Endothelial cell of umbilical vein (primary cell): ENCODE measurements at regions not wholly inside any gene's neighbourhood (a gene's known extent, or its start where the extent isn't known, plus 50 kb on each side); places are given as distances from the start of the nearest gene placed in this dataset.
"Not testable (repeated sequence)": the region's sequence is repeated elsewhere in the genome, so short reads cannot be mapped to it uniquely, and the experiment has no call there.

ENCODE experiments used
- BruUV-seq: library from RNA; stranded (reverse); fragments of 400-500 nt; replicated peaks from 2 replicates; lab custom pipeline; 2021; lab: Mats Ljungman, UMichigan
- CTCF ChIA-PET: fragments of 300-600, 350-600 bp; sonication (Branson Sonifier 250); formaldehyde crosslinking; loops from one replicate; lab custom pipeline; 2021; ENCODE audit warnings: antibody characterized with exemption, inconsistent platforms; lab: Charles Lee
- POLR2A ChIA-PET: fragments of 300-600, 350-600 bp; sonication (Branson Sonifier 250); formaldehyde crosslinking; loops from one replicate; lab custom pipeline; 2021; ENCODE audit warnings: antibody characterized with exemption, inconsistent platforms; lab: Charles Lee
- DNase-seq: peaks from one replicate; pipeline ENCODE4 v3.0.0-alpha.2; 2011; ENCODE audit warnings: low read depth, low spot score
- FAIRE-seq: peaks from 2 replicates; lab custom pipeline; 2011; peaks lifted over from hg19 to GRCh38; lab: Jason Lieb, UNC
- H2AFZ ChIP-seq: 2 replicates; pipeline ENCODE4 v1.6.0; 2012; ENCODE audit warnings: low read depth, low read length, control low read depth, inconsistent platforms
- H3K27ac ChIP-seq: 2 replicates; pipeline ENCODE4 v1.5.1; 2011; ENCODE audit warnings: low read depth, mild to moderate bottlenecking, control low read depth, low read length, moderate library complexity; ENCODE audit not compliant: insufficient read depth
- H3K27me3 ChIP-seq, 2 experiments: 2 replicates each; pipeline versions ENCODE4 v1.6.0 to v1.6.1; 2011; ENCODE audit warnings: low read length in 2 of 2, mixed read lengths in 1 of 2; ENCODE audit not compliant: control insufficient read depth in 2 of 2, insufficient read depth in 2 of 2
- H3K36me3 ChIP-seq, 2 experiments: 2 replicates in 1 of 2; 3 replicates in 1 of 2; pipeline ENCODE4 v1.5.1; 2011; ENCODE audit warnings: low read length in 2 of 2, mild to moderate bottlenecking in 1 of 2, moderate library complexity in 1 of 2; ENCODE audit not compliant: control insufficient read depth in 2 of 2, insufficient read depth in 2 of 2; ENCODE audit errors: extremely low read depth in 1 of 2
- H3K4me1 ChIP-seq: 3 replicates; pipeline ENCODE4 v1.5.1; 2011; ENCODE audit warnings: mild to moderate bottlenecking, low read length; ENCODE audit not compliant: control insufficient read depth, insufficient read depth; ENCODE audit errors: extremely low read depth
- H3K4me2 ChIP-seq: 2 replicates; pipeline ENCODE4 v1.6.1; 2011; ENCODE audit warnings: low read length, control low read depth, mixed read lengths; ENCODE audit not compliant: insufficient read depth
- H3K4me3 ChIP-seq, 3 experiments: fragments of 200-600 bp in 1 of 3; sonication (generic), shearing (Covaris generic) in 1 of 3; replicated peaks in 1 of 3; 2 replicates each; pipeline ENCODE4 v1.5.1; 2011 to 2016; ENCODE audit warnings: control low read depth in 3 of 3, low read length in 3 of 3, mild to moderate bottlenecking in 2 of 3, inconsistent platforms in 1 of 3, low read depth in 1 of 3, moderate library complexity in 1 of 3; ENCODE audit not compliant: insufficient read depth in 1 of 3
- H3K79me2 ChIP-seq: 2 replicates; pipeline ENCODE4 v1.6.0; 2012; ENCODE audit warnings: low read length, inconsistent platforms; ENCODE audit not compliant: control insufficient read depth, insufficient read depth
- H3K9ac ChIP-seq: replicated peaks from 2 replicates; pipeline ENCODE3; 2011; ENCODE audit warnings: low read length, control low read depth; ENCODE audit not compliant: insufficient read depth; ENCODE audit errors: extremely low read depth
- H3K9me1 ChIP-seq: replicated peaks from 3 replicates; pipeline ENCODE4 v1.6.0; 2011; ENCODE audit warnings: mild to moderate bottlenecking, low read length; ENCODE audit not compliant: control insufficient read depth, insufficient read depth; ENCODE audit errors: extremely low read depth
- H3K9me3 ChIP-seq: replicated peaks from 2 replicates; pipeline ENCODE4 v1.5.1; 2012; ENCODE audit warnings: low read length, inconsistent platforms; ENCODE audit not compliant: control insufficient read depth, insufficient read depth
- H4K20me1 ChIP-seq: replicated peaks from 2 replicates; pipeline ENCODE3; 2011; ENCODE audit warnings: mild to moderate bottlenecking, low read length; ENCODE audit not compliant: control insufficient read depth, insufficient read depth; ENCODE audit errors: extremely low read depth
- EZH2 ChIP-seq: IDR thresholded peaks from 2 replicates; pipeline ENCODE4 v1.6.1; 2012; ENCODE audit warnings: borderline replicate concordance, low read depth, mild to moderate bottlenecking, moderate library complexity, low read length, inconsistent platforms; ENCODE audit not compliant: severe bottlenecking
- FOS ChIP-seq: IDR thresholded peaks from 2 replicates; pipeline ENCODE4 v1.6.1; 2011; ENCODE audit warnings: mild to moderate bottlenecking, low read length, moderate library complexity, borderline replicate concordance; ENCODE audit not compliant: insufficient read depth
- GATA2 ChIP-seq: IDR thresholded peaks from 2 replicates; pipeline ENCODE4 v1.7.0; 2011; ENCODE audit warnings: low read depth, mild to moderate bottlenecking, moderate library complexity, mixed read lengths, low read length; ENCODE audit not compliant: insufficient read length, insufficient read depth
- JUN ChIP-seq: IDR thresholded peaks from 2 replicates; pipeline ENCODE4 v1.6.1; 2011; ENCODE audit warnings: borderline replicate concordance, low read depth; ENCODE audit not compliant: insufficient read length, insufficient read depth
- MAX ChIP-seq: IDR thresholded peaks from 2 replicates; pipeline ENCODE4 v1.6.1; 2011; ENCODE audit not compliant: insufficient read depth, insufficient read length
- MYC ChIP-seq: IDR thresholded peaks from one replicate; pipeline ENCODE4 v1.6.1; 2011; ENCODE audit warnings: mild to moderate bottlenecking, low read depth, low read length
- POLR2A ChIP-seq: IDR thresholded peaks from 2 replicates; pipeline ENCODE4 v1.6.1; 2012; ENCODE audit warnings: low read depth, mild to moderate bottlenecking, control low read depth, low read length
- POLR2AphosphoS5 ChIP-seq: IDR thresholded peaks from 2 replicates; pipeline ENCODE4 v1.6.1; 2012; ENCODE audit warnings: low read depth, mild to moderate bottlenecking, control low read depth, low read length, moderate library complexity; ENCODE audit not compliant: insufficient read depth
- dilution Hi-C: fragments of 300-500 bp; cut with MboI; formaldehyde crosslinking; loops from one replicate; pipeline ENCODE4 v1.15.0; 2019; ENCODE audit warnings: low sequenced_read_pairs; ENCODE audit not compliant: extremely low pct_ligation_motif_present
- intact Hi-C: fragments of 100-400 bp; cut with micrococcal nuclease; formaldehyde crosslinking; loops from one replicate; pipeline ENCODE4 v1.10.0; 2022
- TF ChIP-seq, protein P1 (sequence below), 2 donors: IDR thresholded peaks; 1 replicate in 1 of 2; 2 replicates in 1 of 2; pipeline ENCODE4 v1.5.1; 2011; ENCODE audit warnings: low read length in 2 of 2, mild to moderate bottlenecking in 2 of 2, moderate library complexity in 2 of 2, control low read depth in 1 of 2, inconsistent platforms in 1 of 2, low read depth in 1 of 2; ENCODE audit not compliant: insufficient read depth in 1 of 2; ENCODE audit errors: extremely low read depth in 1 of 2

DNA sequence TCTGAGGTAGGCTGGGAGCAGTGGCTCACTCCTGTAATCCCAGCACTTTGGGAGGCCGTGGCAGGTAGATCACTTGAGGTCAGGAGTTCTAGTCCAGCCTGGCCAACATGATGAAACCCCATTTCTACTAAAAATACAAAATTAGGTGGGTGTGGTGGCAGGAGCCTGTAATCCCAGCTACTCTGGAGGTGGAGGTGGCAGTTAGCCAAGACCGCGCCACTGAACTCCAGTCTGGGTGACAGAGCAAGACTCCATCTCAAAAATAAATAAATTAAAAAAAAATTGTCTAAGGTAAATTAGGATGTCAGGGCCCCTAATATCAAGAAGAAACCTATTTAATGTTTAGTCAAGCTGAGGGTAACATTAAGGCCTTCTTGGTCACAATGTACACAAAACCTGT is 123.7 kb upstream of the TUSC1 start:
- CTCF ChIA-PET, H3K4me1 ChIP-seq, H3K9me3 ChIP-seq, H3K4me2 ChIP-seq, H4K20me1 ChIP-seq, H3K79me2 ChIP-seq, H3K9me1 ChIP-seq, FAIRE-seq, H3K27me3 ChIP-seq, H3K9ac ChIP-seq, H2AFZ ChIP-seq, POLR2A ChIA-PET, DNase-seq, dilution Hi-C loops, intact Hi-C loops, H3K36me3 ChIP-seq, H3K27ac ChIP-seq, BruUV-seq, H3K4me3 ChIP-seq: not testable (repeated sequence)

DNA sequence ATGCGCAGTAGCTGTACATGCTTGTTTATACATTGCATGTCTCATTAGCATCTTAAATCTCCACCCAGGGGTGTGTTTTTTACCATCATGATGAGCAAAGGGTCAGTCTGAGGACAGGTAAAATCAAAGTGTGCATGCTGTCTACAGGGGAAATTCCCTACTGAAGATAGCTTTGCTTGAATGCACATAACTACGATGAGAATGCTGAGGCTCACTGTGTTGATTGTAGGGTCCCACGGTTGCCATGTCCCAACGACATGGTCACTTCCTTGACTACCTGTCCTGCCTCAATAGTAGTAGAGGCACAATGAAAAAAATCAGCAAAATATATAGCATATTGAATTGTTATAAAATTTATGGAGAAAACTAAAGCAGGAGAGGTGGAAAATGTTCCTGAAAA is 95.6 kb upstream of the TUSC1 start:
- H3K27ac ChIP-seq: no peak overlapping the region
- dilution Hi-C loops (no loop called here), intact Hi-C loops (no loop called here)
- no peaks in the 10 kb centered on the region for H3K27me3 ChIP-seq
- no TSS peak for BruUV-seq
- no peaks in the 10 kb centered on the region for H3K9me3 ChIP-seq
- no peak overlapping the region for H3K4me2 ChIP-seq
- no peaks in the 10 kb centered on the region for H3K4me1 ChIP-seq
- TF ChIP-seq POLR2A: no peak
- no peak for TF ChIP-seq GATA2
- TF ChIP-seq MAX: no peak
- TF ChIP-seq EZH2: no peak
- TF ChIP-seq, protein P1, sequence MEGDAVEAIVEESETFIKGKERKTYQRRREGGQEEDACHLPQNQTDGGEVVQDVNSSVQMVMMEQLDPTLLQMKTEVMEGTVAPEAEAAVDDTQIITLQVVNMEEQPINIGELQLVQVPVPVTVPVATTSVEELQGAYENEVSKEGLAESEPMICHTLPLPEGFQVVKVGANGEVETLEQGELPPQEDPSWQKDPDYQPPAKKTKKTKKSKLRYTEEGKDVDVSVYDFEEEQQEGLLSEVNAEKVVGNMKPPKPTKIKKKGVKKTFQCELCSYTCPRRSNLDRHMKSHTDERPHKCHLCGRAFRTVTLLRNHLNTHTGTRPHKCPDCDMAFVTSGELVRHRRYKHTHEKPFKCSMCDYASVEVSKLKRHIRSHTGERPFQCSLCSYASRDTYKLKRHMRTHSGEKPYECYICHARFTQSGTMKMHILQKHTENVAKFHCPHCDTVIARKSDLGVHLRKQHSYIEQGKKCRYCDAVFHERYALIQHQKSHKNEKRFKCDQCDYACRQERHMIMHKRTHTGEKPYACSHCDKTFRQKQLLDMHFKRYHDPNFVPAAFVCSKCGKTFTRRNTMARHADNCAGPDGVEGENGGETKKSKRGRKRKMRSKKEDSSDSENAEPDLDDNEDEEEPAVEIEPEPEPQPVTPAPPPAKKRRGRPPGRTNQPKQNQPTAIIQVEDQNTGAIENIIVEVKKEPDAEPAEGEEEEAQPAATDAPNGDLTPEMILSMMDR (IDR thresholded peaks at IDR 0.05; ENCODE audit: extremely low read depth in 1 of 2, insufficient read depth in 1 of 2, low read depth in 1 of 2, low read length in 2 of 2): no peak
- no peak for TF ChIP-seq MYC
- no peak for TF ChIP-seq FOS
- no peak for TF ChIP-seq POLR2AphosphoS5
- no peak for TF ChIP-seq JUN
- no peak overlapping the region for H2AFZ ChIP-seq
- H3K4me3 ChIP-seq: no peak overlapping the region
- FAIRE-seq: no peak
- no peaks in the 10 kb centered on the region for H3K79me2 ChIP-seq
- no peaks in the 10 kb centered on the region for H3K9me1 ChIP-seq
- no peaks in the 10 kb centered on the region for H3K36me3 ChIP-seq
- no peak for DNase-seq
- CTCF ChIA-PET: no interaction called here
- H4K20me1 ChIP-seq: no peaks in the 10 kb centered on the region
- H3K9ac ChIP-seq: no peak overlapping the region
- POLR2A ChIA-PET: no interaction called here
